COR-L47 (cell line): ENCODE measurements at regions not wholly inside any gene's neighbourhood (a gene's known extent, or its start where the extent isn't known, plus 50 kb on each side); places are given as distances from the start of the nearest gene placed in this dataset.

Source experiments
- DNase-seq: peaks from one replicate; lab custom pipeline; 2025; lab: John Stamatoyannopoulos, UW

DNA sequence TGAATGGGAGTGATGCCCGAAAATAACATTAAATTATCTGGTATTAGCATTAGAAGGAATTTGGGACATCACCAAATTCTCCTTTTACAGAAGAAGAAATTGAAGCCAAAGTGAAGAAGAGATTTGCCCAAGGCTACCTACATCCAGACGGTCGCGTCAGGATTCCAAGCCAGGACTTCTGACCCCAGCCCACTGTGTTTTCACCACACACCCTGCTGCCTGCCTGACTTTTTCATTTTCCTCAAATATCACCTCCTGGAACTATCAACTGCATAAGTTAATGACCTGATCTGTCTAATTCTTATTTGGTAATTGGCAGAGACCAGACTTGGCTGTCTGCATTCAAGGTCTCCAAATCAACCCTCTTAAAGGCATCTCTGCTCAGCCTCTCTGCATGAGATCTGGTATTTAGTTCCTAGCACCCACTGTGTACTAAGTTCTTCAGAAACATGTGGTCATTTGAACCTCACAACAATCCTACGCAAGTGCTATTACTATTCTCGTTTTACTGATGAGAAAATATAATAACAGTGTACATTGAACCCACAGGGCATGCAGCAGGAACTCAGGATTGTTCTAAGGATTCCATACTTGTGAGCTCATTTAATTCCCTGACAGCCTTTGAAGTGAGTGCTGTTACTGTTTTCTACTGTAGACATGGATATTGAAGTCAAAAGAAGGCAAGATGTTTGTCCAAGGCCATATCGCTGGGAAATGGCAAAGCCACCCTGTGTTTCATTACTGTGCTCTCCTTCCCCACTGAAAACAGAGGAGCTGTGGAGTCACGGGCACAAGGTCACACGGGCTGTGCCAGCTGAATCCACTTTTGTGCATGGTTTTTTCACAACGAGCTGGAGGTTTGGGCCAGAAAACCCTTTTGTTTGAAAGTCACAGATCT lies 195.2 kb upstream of the C1QTNF7 start:
- DNase-seq = no peak

DNA sequence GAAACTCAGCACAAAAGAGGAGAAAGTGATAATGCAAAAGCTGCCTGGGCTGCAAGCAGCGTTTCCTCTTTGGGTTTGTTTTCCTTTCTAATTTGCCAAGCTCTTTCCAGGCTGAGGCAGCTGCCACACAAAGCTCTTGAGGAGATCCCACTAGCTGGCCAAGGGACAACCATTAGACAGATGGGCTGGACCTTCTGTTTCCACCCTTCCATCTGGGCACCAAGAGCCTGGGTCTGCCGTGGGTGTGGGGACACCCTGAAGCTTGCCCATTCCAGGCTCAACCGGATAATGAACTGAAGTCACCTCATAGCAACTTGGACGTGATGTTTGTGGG lies 194.6 kb upstream of the C1QTNF7 start:
- DNase-seq = no peak

DNA sequence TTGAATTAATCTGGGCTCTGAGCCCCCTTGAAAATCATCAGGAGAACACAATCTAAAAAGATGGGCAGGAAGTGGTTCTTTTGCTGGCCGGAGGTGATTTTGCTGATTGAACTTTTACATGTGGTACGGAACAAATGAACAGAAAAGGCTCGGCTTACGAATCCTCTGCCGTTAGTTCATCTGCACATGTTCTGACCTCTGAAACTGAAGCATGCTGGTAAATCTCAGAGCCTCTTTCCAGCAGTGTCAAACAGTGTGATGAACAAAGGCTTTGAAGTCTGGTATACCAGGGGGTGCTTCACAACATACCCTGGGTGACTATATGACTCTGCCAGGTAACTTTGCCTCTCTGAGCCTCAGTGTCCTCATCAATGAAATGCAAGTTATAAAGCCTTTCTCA lies 194.2 kb upstream of the C1QTNF7 start:
- DNase-seq = no peak

DNA sequence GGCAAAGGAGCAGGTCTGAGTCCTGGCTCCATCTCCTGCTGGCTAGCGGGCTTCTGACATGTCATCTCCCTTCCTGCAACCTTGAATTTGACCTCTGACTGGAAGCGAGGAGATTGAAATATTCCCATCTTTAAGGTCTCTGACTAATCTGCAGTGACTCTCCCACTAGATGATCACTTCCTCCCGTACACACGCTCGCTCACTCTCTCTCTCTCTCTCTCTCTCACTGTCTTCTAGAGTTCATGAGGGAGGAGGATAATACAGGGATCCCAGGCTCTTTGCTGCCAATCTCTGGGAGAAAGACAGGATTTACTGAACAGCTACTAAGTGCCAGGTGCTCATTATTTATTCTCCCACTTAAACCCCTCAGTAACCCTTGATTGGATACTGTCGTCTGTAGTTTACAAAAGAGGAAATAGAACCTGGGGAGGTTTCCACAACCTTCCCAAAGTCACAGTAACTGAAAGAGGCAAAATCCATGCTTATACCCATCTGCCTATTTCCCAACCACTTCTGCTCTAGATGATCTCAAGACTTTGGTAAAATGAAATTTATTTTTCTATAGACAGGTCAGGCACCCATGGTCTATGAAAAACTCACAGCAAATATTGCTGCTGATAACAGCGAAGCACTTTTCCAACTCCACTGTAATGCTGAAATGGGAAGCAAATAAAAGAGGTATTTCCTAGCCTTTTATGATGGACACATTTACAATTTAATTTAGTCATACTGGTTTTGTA lies 193.5 kb upstream of the C1QTNF7 start:
- DNase-seq = no peak

DNA sequence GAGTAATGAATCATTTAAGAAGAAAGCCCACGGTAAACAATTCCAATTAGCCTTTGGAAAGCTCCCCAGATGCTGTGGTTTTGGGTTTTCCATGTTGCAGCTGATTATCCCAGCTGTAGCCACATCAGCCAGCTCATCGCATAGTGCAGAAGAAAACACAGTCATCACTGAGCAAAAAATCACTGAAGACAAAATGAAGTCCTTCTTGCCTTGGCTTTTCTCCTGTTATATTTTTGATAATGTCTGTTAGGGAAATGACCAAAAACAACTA lies 193.0 kb upstream of the C1QTNF7 start:
- no peak for DNase-seq

DNA sequence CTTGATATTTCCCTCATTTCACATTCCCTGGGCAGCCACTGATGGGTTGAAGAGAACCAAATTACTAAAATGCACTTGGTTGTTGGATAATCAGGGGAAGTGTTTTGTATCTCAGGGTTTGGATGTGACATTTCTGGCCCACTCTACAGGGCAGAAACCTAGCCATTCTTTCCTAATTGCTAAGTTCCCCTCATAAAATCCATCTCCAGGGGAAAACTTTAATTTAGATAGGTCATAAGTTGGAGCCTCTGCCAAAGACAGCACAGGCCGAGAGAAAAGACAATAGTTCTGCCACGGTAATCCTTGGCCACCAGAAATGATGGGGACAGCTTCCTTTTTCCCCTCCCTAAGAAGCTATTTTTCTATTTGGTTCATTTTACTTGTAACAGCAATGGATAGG lies 192.7 kb upstream of the C1QTNF7 start:
- DNase-seq = no peak

DNA sequence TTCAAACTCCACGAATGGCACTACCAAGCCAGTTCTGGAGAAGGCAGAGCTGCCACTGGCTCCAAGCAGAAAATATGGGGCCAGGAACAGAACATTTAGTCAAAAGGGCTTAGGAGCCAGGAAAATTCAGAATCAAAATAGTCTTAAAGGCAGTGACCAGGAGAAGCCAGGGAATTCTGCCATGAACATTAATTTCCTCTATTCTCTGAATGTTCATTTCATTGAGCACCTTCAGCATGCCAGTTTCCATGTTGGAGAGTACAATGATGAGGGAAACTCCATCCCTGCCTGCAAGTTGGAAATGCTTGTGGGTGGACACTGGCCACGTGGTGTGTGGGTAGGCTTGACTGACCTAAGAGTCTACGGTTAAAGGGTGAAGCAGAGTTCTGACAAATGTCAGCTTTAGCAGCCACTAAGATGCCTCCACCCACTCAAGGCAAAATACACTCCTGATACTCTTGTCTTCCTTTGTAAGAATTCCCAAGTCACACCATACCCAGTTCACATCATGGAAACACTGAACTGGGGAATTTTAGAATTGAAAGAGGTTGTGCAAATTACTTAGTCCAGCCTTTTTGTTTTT lies 190.1 kb upstream of the C1QTNF7 start:
- no peak for DNase-seq

DNA sequence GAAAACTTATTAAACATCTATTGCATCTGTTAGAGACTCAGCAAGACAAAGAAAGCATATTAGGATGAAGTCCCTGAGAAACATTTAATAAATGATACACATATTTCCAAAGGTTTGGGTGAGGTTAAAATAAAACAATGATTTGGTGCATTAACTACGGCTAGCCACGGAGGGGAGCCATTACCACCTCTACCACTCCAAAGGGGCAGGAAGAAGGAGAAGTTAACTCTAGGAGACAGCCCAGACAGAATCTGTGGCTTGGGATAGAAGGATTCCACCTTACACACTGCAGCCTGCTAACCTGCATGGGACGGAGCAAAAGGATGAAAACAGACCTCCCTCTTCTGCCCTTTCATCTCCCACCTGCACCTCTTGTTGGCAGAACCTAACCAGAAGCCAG lies 189.1 kb upstream of the C1QTNF7 start:
- DNase-seq = no peak

DNA sequence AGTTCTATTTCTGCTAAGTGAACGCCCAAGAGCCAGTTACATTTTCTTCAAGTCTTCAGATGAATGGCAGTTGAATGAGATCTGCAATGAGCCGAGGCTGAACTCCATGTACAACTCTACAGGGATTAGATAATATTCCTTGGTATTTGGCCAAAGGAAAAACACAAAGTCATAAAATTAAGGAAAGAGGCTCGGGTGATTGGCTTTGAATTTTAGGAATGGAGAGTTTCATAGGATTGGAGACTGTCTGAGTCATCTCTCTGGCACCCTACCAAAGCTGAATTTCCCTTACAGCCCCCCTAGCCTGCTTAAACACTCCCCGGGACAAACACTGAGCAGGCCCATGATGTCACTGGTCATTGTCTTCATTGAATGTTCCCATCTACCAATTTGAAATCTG lies 188.0 kb upstream of the C1QTNF7 start:
- no peak for DNase-seq

DNA sequence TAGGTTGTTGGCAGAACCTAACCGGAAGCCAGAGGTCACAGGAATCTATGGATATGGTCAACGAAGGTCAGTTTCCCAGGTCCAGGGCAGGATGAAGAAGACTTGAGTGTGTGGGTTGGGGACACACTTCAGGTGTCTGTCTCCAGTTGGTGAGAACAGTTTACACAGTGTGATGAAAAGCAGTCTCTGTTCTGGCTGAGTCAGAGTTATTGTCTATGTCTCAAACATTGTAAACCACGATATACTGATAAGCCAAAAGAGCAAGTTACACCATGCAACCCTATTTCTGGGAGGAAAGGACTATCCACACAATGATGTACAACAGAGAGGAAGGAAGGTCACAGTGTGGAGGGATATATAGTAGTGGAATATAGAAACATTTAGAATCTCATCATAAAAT lies 187.1 kb upstream of the C1QTNF7 start:
- DNase-seq = no peak

DNA sequence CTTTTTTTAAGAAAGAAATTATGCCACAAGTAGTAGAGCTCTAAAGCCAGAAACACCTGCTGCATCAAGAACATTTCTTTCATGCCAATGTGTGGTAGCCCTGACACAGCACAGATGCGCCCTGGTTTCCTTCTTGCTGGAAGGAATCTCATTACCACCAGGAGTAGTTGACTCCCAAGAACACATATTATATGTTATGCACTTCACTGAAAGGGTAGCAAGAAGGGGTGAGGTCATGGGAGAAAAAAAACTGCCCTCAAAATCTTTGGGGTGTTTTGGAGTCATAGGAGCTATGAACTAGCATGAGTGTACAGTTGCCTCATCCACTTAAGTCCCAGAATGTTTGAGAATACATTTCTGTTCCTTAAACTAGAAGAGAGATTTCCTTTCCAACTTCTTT lies 185.8 kb upstream of the C1QTNF7 start:
- no peak for DNase-seq

DNA sequence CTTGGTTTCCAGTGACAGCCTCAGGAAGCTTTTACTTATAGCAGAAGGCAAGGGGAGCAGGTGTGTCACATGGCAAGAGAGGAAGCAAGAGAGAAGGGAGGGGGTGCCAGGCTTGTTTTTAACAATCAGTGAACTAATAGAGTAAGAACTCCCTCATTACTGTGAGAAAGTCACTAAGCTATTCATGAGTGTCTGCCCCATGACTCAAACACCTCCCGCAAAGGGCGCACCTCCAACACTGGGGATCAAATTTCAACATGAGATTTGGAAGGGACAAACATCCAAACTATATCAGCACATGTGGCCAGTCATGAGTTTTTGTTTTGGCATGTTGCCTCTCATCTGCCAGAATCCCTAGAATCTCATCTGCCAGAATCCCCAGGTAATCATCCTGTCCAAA lies 183.5 kb upstream of the C1QTNF7 start:
- no peak for DNase-seq

DNA sequence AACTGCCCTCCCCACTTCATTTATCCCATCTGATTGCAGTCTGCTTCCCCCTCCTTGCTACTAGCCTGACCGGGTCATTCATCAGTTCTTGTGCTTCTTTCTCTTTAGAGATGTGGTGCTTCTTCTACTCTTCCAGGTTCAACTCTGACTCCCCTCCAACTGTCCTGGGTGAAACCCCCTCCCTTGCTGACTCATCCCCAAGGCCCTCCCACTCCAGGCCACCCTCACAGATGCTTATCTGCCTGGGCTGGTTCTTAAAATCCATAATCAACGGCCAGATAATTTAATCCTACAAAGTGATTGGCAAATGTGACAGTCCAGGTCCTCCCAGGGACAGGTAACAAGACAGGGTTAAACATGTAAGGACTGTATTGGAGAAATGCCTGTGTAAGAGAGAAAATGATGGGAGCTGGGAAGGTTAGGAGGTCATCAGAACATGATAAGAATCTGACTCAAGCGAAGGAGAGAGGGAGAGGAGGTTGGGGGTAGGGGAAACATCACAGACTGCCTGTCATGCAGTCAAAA lies 182.8 kb upstream of the C1QTNF7 start:
- DNase-seq = no peak

DNA sequence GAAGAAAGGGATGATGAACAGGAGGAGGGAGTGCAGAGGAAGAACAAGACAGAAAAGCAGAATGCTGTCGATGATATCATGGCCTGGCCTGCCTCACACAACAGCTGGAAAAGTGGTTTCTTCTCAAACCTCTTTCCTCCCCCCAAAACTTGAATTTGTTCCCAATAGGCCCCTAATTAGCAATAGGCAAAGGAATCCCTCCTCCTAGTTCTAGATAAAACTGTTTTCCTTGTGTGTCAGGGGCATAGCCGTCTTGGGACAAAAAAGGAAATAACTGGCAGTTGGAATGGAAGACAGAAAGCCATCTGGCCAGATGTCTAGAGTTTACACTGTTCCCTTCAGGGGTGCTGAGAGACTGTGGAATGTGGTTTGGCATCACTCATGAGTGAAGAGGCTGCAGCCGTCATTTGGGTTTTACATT lies 177.8 kb upstream of the C1QTNF7 start:
- no peak for DNase-seq

DNA sequence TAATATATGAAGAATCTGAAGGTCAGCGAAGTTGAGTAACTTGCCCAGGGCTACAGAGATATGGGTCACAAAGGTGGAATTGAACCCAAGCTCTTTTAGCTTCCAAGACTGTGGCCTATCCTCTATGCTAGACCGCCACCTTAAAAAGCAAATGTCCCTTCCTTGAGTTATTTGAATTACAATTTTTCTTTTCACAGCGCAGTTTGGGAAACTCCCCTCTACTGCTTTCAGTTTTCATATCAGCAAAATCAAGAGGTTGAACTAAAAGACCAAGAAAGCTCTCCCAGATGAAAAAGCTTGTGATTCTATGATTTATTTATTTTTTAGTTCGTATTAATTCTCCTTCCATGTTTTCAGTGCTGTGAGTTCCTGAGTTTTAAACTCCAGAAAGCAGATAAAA lies 174.5 kb upstream of the C1QTNF7 start:
- DNase-seq = no peak

DNA sequence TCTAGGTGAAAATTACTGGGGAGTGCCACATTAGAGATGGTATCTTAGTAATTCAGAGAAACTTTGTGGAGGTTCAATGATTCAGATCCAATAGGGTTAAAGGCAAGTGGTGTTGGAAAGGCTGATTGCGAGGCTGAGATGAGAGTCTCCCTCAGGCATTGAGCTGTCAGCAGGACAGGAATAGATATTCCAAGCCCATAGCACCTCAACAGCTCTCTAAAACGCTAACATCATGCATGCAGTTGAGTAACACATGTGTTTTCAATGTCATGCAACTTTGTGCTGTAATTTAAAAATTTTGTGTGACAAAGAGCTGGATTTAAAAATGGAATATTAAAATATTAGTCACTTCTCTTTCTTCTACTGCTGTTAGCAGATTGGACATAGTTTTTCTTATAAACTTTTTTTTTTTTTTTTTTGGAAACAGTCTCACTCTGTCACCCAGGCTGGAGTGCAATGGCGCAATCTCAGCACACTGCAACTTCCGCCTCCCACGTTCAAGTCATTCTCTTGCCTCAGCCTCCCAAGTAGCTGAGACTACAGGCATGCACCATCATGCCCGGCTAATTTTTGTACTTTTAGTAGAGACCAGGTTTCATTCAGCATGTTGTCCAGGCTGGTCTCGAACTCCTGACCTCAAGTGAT lies 173.5 kb upstream of the C1QTNF7 start:
- DNase-seq = no peak

DNA sequence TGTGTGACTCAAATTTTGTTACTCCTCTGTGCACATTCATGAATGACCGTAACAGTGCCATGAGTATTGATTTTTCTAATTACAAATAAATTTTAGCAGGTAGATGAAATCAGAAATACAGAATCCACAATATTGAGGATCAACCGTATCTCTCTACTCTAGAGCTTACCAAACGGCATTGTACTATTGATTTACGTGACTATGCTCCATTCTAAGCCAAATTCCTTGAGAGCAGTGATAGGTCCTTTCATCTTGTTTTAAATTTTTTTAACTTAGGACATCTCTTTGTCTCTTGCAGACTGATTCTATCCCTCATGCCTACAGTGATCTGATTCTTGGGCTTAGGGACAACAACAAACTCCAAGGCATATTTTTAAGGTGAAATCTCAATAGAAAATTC lies 172.3 kb upstream of the C1QTNF7 start:
- no peak for DNase-seq

DNA sequence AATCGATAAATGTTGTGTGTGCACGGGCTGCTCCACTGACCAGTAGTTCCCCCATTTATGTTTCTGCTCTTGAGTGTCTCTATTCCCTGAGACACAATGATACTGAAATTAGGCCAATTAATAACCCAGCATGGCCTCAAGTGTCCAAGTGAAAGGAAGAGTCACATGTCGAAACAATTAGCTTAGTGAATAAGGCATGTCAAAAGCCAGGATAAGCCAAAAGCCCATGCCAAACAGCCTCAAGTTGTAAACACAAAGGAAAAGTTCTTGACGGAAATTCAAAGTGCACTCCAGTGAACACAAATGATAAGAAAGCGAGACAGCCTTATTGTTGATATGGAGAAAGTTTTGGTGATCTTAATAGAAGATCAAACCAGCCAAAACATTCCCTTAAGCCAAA lies 167.1 kb upstream of the C1QTNF7 start:
- no peak for DNase-seq

DNA sequence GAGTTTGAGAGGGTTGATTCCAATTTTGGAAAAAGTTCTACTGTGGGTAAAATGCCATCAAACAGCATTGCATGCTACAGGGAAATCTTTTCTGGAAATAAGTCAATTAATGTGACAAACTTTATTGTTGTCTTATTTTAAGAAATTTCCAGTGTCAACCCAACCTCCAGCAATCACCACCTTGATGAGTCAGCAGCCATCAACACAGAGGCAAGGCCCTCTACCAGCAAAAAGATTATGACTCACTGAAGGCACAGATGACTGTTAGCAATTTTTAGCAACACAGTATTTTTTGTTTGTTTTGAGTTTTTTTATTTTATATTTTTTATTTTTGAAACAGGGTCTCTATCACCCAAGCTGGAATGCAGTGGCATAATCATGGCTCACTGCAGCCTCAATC lies 165.4 kb upstream of the C1QTNF7 start:
- DNase-seq = no peak

DNA sequence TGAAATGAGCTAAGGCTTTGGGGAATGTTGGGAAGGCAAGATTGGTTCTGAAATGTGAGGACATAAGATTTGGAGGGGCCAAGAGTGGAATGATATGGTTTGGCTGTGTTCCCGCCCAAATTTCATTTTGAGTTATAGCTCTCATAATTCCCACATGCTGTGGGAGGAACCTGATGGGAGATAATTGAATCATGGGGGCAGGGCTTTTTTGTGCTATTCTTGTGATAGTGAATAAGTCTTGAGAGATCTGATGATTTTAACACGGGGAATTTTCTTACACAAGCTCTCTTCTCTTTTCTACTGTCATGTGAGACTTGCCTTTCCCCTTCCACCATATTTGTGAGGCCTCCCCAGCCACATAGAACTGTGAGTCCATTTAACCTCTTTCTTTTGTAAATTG lies 157.6 kb upstream of the C1QTNF7 start:
- DNase-seq = no peak

DNA sequence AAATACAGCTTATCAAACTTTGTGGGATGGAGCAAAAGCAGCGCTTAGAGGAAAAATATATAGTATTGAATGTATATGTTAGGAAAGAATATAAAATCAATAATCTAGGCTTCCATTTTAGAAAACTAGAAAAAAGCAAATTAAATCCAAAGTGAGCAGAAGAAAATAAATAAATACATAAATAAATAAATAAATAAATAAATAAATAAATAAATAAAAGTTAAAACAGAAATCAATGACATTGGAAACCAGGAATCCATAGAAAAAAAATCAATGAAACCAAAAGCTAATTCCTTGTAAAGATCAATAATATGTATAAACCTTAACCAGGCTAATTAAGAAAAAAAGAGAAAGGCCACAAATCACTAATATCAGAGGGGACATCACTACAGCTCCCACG lies 141.8 kb upstream of the C1QTNF7 start:
- no peak for DNase-seq

DNA sequence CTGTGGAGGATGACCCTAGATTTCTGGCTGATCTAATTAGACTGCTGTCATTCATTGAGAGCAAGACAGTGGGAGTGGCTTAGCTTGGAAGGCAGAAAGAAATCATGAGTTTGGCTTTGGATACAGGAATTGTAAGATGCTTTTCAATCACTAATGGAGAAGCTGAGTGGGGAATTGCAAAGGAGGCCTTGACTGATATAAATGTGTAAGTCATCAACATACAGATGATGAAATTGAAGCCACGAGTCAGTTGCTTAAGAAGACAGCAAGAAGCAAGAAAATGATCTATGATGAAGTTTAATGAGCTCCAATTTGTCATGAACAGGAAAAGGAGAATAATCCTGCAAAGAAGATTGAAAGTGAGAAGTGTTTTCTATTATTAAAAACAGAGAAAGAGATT lies 136.7 kb upstream of the C1QTNF7 start:
- no peak for DNase-seq

DNA sequence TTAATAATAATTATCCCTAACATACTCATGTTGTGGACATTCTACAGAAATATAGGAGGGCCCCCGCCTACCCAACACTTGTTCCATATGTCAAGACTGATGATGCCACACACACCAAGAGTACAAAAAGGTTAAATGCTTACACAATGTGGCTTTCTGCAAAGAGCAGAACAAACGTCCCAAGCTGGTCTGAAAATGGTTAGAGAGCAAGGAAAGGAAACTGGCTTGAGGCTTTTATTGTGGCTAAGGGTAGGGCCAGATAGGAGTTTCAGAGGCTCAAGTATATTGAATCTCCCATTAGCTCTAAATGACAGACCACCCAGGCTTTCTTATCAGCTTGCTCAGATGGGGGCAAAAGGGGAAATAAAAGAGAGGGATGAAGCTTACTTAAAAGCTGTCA lies 134.1 kb upstream of the C1QTNF7 start:
- no peak for DNase-seq
